ENCODE measurements at regions not wholly inside any gene's neighbourhood (a gene's known extent, or its start where the extent isn't known, plus 50 kb on each side); places are given as distances from the start of the nearest gene placed in this dataset.
"Not testable (repeated sequence)": the region's sequence is repeated elsewhere in the genome, so short reads cannot be mapped to it uniquely, and the experiment has no call there.

GRCh38 chr6:26720663-26721218 is 61.2 kb upstream of the ZNF322 start:
- not testable (repeated sequence) for DNase-seq

- not testable (repeated sequence) for DNase-seq
Observed at GRCh38 chr6:26730019-26730766, 70.6 kb upstream of the ZNF322 start.

DNA sequence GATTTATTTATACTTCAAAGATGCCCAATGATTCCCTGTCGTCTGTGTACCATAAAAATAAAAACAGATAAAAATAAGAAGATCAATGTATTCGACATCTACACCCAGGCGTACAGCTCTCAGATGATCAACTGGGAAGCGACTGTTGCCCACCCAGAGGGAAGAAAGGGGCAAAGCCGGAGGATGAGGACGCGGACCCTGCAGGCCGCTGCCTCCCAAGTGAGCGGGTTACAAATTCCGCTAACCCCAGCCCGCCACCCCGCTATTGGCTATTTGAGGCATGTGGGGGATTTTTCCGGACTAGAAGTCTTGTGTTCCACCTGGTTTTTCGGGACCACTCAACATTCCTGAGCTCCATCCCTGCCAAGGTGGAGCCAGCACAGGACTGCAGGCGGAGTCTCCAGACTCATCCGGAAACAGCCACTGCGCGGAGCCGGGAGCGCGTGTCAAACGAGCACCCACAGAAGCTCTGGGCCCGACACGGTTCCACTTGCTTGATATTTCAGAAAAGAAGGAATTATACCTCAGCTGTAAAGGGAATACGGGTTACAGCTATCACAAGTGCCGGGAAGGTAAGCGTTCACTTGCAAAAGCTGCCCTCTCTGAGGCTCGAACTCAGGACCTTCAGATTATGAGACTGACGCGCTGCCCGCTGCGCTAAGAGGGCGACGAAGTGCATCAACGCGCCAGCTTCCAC is 75.4 kb upstream of the ZNF322 start:
- not testable (repeated sequence) for DNase-seq

DNA sequence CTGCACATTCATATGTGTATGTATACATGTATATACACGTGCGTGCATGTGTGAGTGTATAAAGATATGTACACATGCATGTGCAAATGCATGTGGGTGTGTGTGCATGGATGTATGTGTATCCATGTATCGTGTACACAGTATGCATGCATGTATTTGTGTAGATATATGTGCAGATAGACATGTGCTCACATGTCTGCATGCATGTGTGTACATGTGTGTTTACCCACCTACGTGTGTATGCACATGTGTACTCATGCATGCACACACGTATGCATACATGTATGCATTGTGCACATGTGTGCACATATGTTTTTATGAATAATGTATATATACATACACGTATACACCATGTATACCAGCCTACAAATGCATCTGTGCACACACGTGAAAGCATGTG is 80.3 kb upstream of the ZNF322 start:
- DNase-seq: no peak

GRCh38 chr6:26743157-26743821 is 83.7 kb upstream of the ZNF322 start:
- no peak for DNase-seq

DNA sequence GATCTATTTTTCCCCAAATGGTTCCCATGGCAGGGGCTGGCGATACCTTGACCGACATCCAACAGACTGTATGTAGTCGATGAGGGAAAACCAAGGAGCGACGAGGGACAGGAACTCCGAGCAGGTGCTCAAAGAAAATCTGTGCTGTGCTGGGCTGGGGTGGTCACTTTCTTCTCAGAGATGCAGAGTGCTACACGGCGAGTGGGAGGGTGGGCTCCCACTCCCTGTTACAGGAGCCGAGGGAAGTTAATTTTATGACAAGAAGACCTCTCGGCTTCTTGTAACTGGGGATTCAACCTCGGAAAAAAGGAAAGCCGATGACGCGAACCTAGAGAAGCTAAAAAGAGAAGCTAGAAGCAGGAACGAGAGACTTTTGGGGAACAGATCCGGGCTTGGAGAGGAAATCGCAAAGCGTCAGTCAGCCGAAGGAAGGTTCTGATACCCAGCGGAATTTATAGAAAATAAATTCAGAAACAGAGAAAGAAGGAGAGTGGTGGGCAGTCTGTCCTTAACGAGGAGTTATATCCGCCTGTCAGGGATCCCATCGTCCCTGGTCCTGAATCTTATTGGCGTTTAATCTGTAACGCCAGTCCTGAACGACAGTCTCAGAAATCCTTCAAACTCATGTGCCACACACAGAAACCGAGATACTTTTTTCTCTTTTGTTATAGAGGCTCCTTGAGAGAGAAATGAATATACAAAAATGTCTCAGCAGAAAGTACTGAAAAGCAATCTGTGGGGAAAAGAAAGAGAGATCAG is 84.6 kb upstream of the ZNF322 start:
- DNase-seq: no peak

- DNase-seq: not testable (repeated sequence)
Observed at GRCh38 chr6:26744837-26745282, 85.3 kb upstream of the ZNF322 start.

- DNase-seq: not testable (repeated sequence)
Observed at GRCh38 chr6:26745964-26746363, 86.4 kb upstream of the ZNF322 start.

DNA sequence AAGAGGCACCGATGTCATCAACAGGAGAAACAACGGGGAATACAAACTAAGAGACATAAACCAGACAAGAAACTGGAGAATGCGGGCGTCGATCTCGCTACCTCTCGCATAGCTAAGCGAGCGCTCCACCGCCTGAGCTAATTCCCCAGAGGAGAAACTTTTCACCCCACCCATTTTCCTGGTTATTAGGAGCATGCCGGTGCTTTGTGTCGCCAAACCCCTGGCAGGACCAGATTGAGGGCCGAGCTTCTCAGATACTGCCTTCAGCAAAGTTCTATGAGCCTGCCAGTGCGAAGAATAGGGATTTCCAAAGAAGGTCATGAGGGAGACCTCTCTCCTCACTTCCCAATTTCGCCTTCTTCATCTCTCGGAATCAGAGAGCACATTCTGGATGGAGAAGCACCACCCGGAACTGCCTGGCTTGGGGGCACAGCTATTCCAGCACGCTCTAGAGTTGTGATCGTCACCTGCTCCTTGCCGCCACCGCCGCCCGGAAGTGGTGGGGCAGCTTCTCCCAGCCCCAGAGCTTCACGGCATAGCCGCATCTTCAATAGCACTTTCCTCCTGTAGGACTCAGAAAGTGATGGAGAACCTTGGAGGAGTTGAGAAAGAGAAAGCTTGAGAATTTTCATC is 89.7 kb upstream of the ZNF322 start:
- not testable (repeated sequence) for DNase-seq

- DNase-seq: not testable (repeated sequence)
Observed at GRCh38 chr6:26749759-26750126, 90.2 kb upstream of the ZNF322 start.

DNA sequence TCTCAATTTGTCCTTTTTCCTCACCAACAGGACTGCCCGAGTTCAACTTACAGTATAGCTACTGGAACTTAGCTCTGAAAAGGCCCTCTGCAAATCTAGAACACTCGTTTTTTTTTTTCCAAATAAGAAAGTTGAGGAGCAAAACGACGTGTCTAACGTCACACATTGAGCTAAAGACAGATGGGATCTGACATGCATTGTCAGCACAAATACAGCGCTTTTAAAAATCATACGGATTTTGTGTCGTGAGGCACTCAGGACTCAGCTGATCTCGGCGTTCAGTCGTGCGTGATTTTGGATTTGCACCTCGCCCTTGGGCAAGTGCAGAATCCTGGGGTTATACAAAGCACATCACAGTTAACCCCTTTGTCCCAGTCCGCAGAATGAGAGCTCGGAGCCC is 94.7 kb upstream of the ZNF322 start:
- no peak for DNase-seq

- not testable (repeated sequence) for DNase-seq
Observed at GRCh38 chr6:26754801-26755200, 95.3 kb upstream of the ZNF322 start.

GRCh38 chr6:26756067-26756805 is 96.7 kb upstream of the ZNF322 start:
- not testable (repeated sequence) for DNase-seq

- DNase-seq: not testable (repeated sequence)
Observed at GRCh38 chr6:26766203-26766902, 106.8 kb upstream of the ZNF322 start.

DNA sequence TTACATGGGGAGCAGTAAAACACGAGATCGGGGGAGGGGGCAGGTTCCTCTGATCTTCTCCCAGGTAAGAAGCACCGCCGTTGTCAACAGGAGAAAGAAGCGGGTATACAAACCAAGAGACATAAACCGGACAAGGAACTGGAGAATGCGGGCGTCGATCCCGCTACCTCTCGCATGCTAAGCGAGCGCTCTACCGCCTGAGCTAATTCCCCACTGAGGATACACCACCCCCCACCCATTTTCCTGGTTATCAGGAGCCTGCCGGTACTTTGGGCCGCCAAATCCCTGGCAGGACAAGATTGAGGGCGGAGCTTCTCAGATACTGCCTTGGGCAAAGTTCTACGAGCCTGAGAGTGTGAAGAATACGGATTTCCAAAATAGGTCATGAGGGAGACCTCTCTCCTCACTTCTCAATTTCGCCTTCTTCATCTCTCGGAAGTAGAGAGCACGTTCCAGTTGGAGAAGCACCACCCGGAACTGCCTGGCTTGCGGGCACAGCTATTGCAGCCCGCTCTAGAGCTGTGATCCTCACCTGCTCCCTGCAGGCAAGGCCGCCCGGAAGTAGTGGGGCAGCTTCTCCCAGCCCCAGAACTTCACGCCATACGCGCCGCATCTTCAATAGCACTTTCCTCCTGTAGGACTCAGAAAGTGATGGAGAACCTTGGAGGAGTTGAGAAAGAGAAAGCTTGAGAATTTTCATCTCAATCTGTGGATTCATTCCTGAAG is 111.6 kb upstream of the ZNF322 start:
- not testable (repeated sequence) for DNase-seq

DNA sequence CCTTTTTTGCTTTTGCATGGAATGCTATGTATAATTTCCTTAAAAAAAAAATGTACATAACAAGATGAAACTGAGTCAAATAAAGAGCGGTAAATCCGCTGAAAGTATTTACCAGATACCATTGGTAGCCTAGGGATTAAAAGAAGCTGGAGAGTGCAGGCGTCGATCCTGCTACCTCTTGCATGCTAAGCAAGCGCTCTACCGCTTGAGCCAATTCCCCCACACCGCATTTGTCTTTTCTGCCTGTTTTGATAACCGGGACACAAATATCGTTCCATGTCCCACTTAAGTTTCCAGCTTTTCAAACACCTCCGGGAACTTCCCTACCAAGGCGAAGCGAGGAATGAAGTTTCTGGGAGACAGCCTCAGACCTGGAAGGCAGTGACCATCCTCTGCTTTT is 113.9 kb upstream of the ZNF322 start:
- DNase-seq: not testable (repeated sequence)

- not testable (repeated sequence) for DNase-seq
Observed at GRCh38 chr6:26780563-26780962, 121.0 kb upstream of the ZNF322 start.

DNA sequence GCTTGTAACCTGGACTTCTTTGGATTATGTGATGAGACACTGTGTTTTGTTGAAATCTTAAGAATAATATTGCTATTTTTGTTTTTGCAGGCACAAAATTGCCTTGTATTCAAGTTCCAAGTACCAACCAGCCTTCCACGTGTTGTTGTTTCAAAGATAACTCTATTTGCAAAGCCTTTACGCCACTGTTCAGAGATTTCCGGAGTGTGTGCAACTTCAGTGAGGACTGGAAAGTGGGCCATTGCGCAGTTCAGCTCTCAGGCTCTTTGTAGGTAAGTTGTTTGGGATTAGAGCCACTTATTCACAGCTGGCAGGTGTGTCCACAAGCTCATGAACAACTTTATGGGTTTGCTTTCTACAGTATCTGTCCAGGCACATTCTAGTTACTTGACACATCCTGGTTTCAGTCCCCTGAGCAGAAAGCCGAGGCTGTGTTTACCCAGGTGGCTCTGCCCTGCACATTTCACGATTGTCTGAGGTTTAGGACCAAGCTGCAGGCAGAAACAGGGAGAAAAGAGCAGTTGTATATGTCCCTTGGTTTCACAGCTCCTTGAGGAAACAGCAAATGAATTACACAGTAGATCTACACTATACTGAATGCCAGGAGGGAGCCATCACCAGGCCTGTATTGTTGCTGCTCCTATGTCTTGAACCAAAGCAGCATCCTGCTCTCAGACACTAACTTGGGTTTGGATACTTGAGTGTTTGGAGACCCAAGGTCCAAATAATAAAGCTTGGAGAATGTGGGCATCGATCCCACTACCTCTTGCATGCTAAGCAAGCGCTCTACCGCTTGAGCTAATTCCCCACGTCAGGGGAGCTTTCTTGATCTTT is 136.1 kb upstream of the ZNF322 start:
- not testable (repeated sequence) for DNase-seq
